DND-41 (cell line): ENCODE measurements at regions not wholly inside any gene's neighbourhood (a gene's known extent, or its start where the extent isn't known, plus 50 kb on each side); places are given as distances from the start of the nearest gene placed in this dataset.

Experiments used
- EZH2 ChIP-seq: IDR thresholded peaks from 3 replicates; pipeline ENCODE4 v1.6.1; 2012; ENCODE audit warnings: borderline replicate concordance, low read depth, mild to moderate bottlenecking, moderate library complexity, low read length, inconsistent platforms; ENCODE audit not compliant: severe bottlenecking
- TF ChIP-seq, protein P1 (sequence below): IDR thresholded peaks from 2 replicates; pipeline ENCODE4 v1.5.1; 2012; ENCODE audit warnings: borderline replicate concordance, low read length, moderate library complexity, mild to moderate bottlenecking; ENCODE audit not compliant: poor library complexity, severe bottlenecking; ENCODE audit errors: extremely low read depth

- TF ChIP-seq, protein P1, sequence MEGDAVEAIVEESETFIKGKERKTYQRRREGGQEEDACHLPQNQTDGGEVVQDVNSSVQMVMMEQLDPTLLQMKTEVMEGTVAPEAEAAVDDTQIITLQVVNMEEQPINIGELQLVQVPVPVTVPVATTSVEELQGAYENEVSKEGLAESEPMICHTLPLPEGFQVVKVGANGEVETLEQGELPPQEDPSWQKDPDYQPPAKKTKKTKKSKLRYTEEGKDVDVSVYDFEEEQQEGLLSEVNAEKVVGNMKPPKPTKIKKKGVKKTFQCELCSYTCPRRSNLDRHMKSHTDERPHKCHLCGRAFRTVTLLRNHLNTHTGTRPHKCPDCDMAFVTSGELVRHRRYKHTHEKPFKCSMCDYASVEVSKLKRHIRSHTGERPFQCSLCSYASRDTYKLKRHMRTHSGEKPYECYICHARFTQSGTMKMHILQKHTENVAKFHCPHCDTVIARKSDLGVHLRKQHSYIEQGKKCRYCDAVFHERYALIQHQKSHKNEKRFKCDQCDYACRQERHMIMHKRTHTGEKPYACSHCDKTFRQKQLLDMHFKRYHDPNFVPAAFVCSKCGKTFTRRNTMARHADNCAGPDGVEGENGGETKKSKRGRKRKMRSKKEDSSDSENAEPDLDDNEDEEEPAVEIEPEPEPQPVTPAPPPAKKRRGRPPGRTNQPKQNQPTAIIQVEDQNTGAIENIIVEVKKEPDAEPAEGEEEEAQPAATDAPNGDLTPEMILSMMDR = no peak
- no peak for TF ChIP-seq EZH2
Observed at GRCh38 chr17:51373489-51374152, 113.3 kb downstream of the UTP18 start.
